ENCODE measurements at regions not wholly inside any gene's neighbourhood (a gene's known extent, or its start where the extent isn't known, plus 50 kb on each side); places are given as distances from the start of the nearest gene placed in this dataset.

GRCh38 chr4:111267786-111268185 lies 644.9 kb upstream of the PITX2 start:
- no peaks in the 10 kb centered on the region for H4K20me1 ChIP-seq (ENCODE audit: insufficient read depth, low read length)
- H3K9me3 Mint-ChIP-seq, result no peaks in the 10 kb centered on the region
- H3K4me1 ChIP-seq (ENCODE audit: control insufficient read depth in 1 of 2, insufficient read depth in 2 of 2, low read length in 2 of 2), result no peaks in the 10 kb centered on the region
- H3K36me3 Mint-ChIP-seq, result no peaks in the 10 kb centered on the region
- no peak overlapping the region for H3K27ac ChIP-seq (ENCODE audit: low read depth in 1 of 2, low read length in 2 of 2)
- no peaks in the 10 kb centered on the region for H3K27me3 ChIP-seq (ENCODE audit: control insufficient read depth in 2 of 2, insufficient read depth in 2 of 2, low read length in 2 of 2)
- H3K4me3 Mint-ChIP-seq, result no peak overlapping the region
- H3K79me2 ChIP-seq (ENCODE audit: insufficient read depth, low read length), result no peaks in the 10 kb centered on the region
- WGBS (ENCODE audit: insufficient coverage), result 86% methylated on average over 1 of the region's 2 CpGs
- H3K27ac Mint-ChIP-seq, result no peak overlapping the region
- H2AFZ ChIP-seq (ENCODE audit: insufficient read depth, low read depth, low read length, poor library complexity, severe bottlenecking), result no peak overlapping the region
- intact Hi-C loops (cut with micrococcal nuclease), result no loop called here
- no peaks in the 10 kb centered on the region for H3K36me3 ChIP-seq (replicated peaks in 1 of 2; ENCODE audit: control insufficient read depth in 1 of 2, insufficient read depth in 2 of 2, low read length in 2 of 2)
- TF ChIP-seq CTCF (IDR thresholded peaks at IDR 0.05), result no peak
- DNase-seq, result no peak
- H3K9me3 ChIP-seq (replicated peaks in 1 of 2; ENCODE audit: control insufficient read depth in 1 of 2, insufficient read depth in 1 of 2, low read length in 2 of 2), result no peaks in the 10 kb centered on the region
- H3K4me1 Mint-ChIP-seq, result no peaks in the 10 kb centered on the region
- H3K27me3 Mint-ChIP-seq (ENCODE audit: low read depth in 3 of 3), result peaks cover 0 to 2% (median 0%) of the 10 kb centered on the region in 3 donors
- H3K4me2 ChIP-seq (replicated peaks; ENCODE audit: extremely low read depth, low read length, poor library complexity, severe bottlenecking), result no peak overlapping the region
- no peak overlapping the region for H3K9ac ChIP-seq (ENCODE audit: insufficient read depth, low read length, poor library complexity, severe bottlenecking)
- H3K4me3 ChIP-seq (replicated peaks in 1 of 3; ENCODE audit: low read depth in 2 of 3, low read length in 3 of 3), result no peak overlapping the region

- no peaks in the 10 kb centered on the region for H3K27me3 ChIP-seq (ENCODE audit: control insufficient read depth in 2 of 2, insufficient read depth in 2 of 2, low read length in 2 of 2)
- intact Hi-C loops (cut with micrococcal nuclease), result no loop called here
- no peak overlapping the region for H3K9ac ChIP-seq (ENCODE audit: insufficient read depth, low read length, poor library complexity, severe bottlenecking)
- no peaks in the 10 kb centered on the region for H3K9me3 ChIP-seq (replicated peaks in 1 of 2; ENCODE audit: control insufficient read depth in 1 of 2, insufficient read depth in 1 of 2, low read length in 2 of 2)
- Mint-ChIP-seq H3K4me1 (no peaks in the 10 kb centered on the region), H3K9me3 (no peaks in the 10 kb centered on the region), H3K36me3 (no peaks in the 10 kb centered on the region), H3K27me3 (ENCODE audit: low read depth in 3 of 3) (peaks cover 0 to 2% (median 0%) of the 10 kb centered on the region in 3 donors), H3K27ac (no peak overlapping the region), H3K4me3 (no peak overlapping the region)
- H3K4me1 ChIP-seq (ENCODE audit: control insufficient read depth in 1 of 2, insufficient read depth in 2 of 2, low read length in 2 of 2), result no peaks in the 10 kb centered on the region
- H3K36me3 ChIP-seq (replicated peaks in 1 of 2; ENCODE audit: control insufficient read depth in 1 of 2, insufficient read depth in 2 of 2, low read length in 2 of 2), result no peaks in the 10 kb centered on the region
- H3K4me2 ChIP-seq (replicated peaks; ENCODE audit: extremely low read depth, low read length, poor library complexity, severe bottlenecking), result no peak overlapping the region
- no peaks in the 10 kb centered on the region for H3K79me2 ChIP-seq (ENCODE audit: insufficient read depth, low read length)
- WGBS (ENCODE audit: insufficient coverage), result no CpG with 5 or more reads among the region's 2 CpGs
- no peaks in the 10 kb centered on the region for H4K20me1 ChIP-seq (ENCODE audit: insufficient read depth, low read length)
- no peak overlapping the region for H2AFZ ChIP-seq (ENCODE audit: insufficient read depth, low read depth, low read length, poor library complexity, severe bottlenecking)
- no peak for DNase-seq
- TF ChIP-seq CTCF (IDR thresholded peaks at IDR 0.05), result no peak
- no peak overlapping the region for H3K27ac ChIP-seq (ENCODE audit: low read depth in 1 of 2, low read length in 2 of 2)
- H3K4me3 ChIP-seq (replicated peaks in 1 of 3; ENCODE audit: low read depth in 2 of 3, low read length in 3 of 3), result no peak overlapping the region
Observed at GRCh38 chr4:111268769-111269414, 646.0 kb upstream of the PITX2 start.

Data from CD14-positive monocyte (primary cell).